IPS-NIHi11 (cell line): ENCODE measurements at regions not wholly inside any gene's neighbourhood (a gene's known extent, or its start where the extent isn't known, plus 50 kb on each side); places are given as distances from the start of the nearest gene placed in this dataset.
"Not testable (repeated sequence)": the region's sequence is repeated elsewhere in the genome, so short reads cannot be mapped to it uniquely, and the experiment has no call there.

ENCODE experiments used
- DNase-seq: peaks from one replicate; pipeline ENCODE4 v3.0.0; 2012; ENCODE audit warnings: mixed read lengths, low spot score

GRCh38 chr1:213324859-213325258 lies 273.8 kb downstream of the RPS6KC1 start:
- no peak for DNase-seq

- no peak for DNase-seq
Observed at GRCh38 chr1:213325482-213325881, 274.4 kb downstream of the RPS6KC1 start.

GRCh38 chr1:213326281-213327016 lies 275.4 kb downstream of the RPS6KC1 start:
- no peak for DNase-seq

GRCh38 chr1:213327017-213327667 lies 276.1 kb downstream of the RPS6KC1 start:
- DNase-seq, result no peak

- DNase-seq, result no peak
Observed at GRCh38 chr1:213329406-213330008, 278.5 kb downstream of the RPS6KC1 start.

- no peak for DNase-seq
Observed at GRCh38 chr1:213330281-213330680, 279.2 kb downstream of the RPS6KC1 start.

GRCh38 chr1:213331631-213332175 lies 280.7 kb downstream of the RPS6KC1 start:
- DNase-seq, result no peak

GRCh38 chr1:213332491-213332890 lies 281.4 kb downstream of the RPS6KC1 start:
- DNase-seq, result no peak

- no peak for DNase-seq
Observed at GRCh38 chr1:213333121-213333520, 282.1 kb downstream of the RPS6KC1 start.

- DNase-seq, result no peak
Observed at GRCh38 chr1:213335084-213335483, 284.0 kb downstream of the RPS6KC1 start.

GRCh38 chr1:213337025-213337678 lies 286.1 kb downstream of the RPS6KC1 start:
- DNase-seq, result no peak

GRCh38 chr1:213340593-213340992 lies 289.6 kb downstream of the RPS6KC1 start:
- DNase-seq, result no peak

GRCh38 chr1:213345621-213346020 lies 294.6 kb downstream of the RPS6KC1 start:
- no peak for DNase-seq

GRCh38 chr1:213357403-213357802 lies 306.4 kb downstream of the RPS6KC1 start:
- no peak for DNase-seq

- DNase-seq, result not testable (repeated sequence)
Observed at GRCh38 chr1:213358368-213358767, 307.3 kb downstream of the RPS6KC1 start.

- no peak for DNase-seq
Observed at GRCh38 chr1:213362598-213362997, 311.6 kb downstream of the RPS6KC1 start.

- no peak for DNase-seq
Observed at GRCh38 chr1:213366141-213366831, 315.2 kb downstream of the RPS6KC1 start.

GRCh38 chr1:213369465-213369864 lies 318.4 kb downstream of the RPS6KC1 start:
- DNase-seq, result no peak

GRCh38 chr1:213370523-213370922 lies 319.5 kb downstream of the RPS6KC1 start:
- no peak for DNase-seq

GRCh38 chr1:213371525-213371846 lies 320.4 kb downstream of the RPS6KC1 start:
- no peak for DNase-seq

- peak; percentile 26 for DNase-seq
Observed at GRCh38 chr1:213371847-213372619, 321.0 kb downstream of the RPS6KC1 start.
